Stimulated activated CD4-positive, alpha-beta T cell treated with anti-CD3 and anti-CD28 coated beads, Interleukin-12 subunit alpha, Interleukin-12 subunit beta, amount 100 ng/mL, for 48 hours (primary cell): ENCODE measurements at regions not wholly inside any gene's neighbourhood (a gene's known extent, or its start where the extent isn't known, plus 50 kb on each side); places are given as distances from the start of the nearest gene placed in this dataset.

Experiments used
- DNase-seq, 3 donors: peaks; one replicate each; pipeline ENCODE4 v3.0.0-alpha.2; 2020; ENCODE audit warnings: low read depth in 2 of 3, low spot score in 1 of 3

DNA sequence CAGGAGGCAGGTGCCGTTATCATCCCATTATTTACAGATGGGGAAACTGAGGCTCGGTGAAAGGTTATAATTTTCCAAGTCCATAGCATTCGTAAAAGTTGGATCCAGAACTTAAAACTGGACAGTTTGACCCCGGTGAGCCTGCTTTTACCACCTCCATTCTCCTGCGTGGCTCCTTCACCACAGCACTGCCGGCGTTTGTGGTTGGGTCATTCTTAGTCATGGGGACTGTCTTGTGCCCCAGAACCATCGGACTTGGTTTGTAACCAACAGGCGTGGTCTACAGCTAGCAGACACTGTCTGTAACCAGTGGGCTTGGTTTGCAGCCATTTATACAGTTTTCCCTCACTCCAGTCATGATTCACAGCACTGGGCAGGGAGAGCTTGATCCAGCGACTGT lies 511.3 kb downstream of the NPHP4 start:
- DNase-seq = no peak

DNA sequence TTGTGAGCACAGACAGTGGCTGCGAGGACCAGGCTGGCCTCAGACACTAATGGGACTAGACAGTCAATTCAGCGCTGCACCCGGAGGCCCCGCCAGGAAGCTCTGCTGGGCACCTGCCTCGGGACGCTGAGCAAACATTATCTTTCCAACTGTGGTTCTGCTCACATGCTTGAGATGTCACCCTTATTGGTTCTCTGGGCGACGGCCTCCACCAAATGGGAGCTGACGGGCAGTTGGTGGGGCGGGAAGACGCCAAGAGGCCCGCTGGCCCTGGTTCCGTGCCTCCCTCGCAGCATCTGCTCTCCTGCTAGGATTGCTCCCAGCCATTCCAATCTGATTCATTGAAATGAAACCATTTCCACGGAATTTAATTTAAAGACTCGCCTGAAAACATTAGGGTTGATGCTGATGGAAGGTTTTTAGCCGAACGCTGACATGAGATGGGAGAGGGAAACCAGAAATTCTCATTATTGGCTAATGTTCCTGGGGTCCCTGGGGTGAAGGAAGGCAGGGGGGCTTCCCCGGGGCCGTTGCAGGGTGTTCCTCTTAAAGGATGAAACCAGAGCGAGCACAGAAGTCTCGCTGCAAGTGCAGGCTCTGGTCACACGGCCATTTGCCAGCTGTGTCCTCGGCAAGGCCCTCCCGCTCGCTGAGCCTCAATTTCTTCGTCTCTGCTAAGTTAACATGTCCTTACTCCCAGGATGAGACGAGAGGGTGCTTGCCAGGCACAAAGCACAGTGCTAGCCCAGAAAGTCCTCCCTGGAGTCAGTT lies 512.2 kb downstream of the NPHP4 start:
- no peak for DNase-seq

DNA sequence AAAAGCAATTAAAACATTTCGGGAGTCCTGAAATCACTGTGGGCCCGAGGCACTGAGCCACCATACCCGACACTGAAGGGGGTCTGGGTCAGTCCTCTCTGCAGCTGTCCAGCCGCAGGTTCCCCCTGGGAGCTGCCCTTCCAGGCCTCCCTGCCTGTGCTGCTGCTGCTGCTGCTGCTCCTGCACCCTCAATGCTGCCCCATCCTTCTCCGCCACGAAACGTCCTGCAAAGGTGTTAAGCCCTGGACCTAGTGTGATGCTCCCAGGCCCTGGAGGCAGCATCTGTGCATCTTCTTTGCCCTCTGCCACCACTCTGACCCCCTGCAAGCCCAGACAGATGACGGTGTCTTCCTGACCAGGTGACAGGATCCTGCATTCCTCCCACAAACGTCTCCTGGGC lies 513.3 kb downstream of the NPHP4 start:
- no peak for DNase-seq

DNA sequence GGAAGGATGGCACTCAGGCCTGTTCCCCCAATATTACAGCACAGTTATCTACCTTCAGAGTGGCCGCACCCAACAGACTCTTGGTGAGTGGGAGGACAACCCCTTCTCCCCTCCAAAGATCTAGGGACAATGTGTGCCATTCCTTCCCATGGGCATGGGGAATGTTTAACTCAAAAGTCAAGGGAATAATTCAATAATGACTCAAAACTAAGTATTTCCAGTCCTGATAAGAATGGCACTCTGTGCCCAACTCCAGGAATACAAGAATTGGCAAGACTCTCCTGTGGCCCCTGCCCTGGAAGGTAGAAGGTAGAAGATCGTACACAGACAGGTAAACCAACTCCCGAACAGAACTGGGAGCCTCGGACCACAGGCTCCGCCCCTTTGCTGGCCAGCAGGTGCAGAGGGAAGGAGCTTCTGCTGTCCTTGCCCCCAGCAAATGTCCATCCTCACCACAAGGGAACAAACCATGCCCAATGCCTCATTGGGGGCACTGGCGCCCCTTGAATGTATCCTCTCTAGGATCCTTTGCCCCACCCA lies 514.0 kb downstream of the NPHP4 start:
- no peak for DNase-seq

DNA sequence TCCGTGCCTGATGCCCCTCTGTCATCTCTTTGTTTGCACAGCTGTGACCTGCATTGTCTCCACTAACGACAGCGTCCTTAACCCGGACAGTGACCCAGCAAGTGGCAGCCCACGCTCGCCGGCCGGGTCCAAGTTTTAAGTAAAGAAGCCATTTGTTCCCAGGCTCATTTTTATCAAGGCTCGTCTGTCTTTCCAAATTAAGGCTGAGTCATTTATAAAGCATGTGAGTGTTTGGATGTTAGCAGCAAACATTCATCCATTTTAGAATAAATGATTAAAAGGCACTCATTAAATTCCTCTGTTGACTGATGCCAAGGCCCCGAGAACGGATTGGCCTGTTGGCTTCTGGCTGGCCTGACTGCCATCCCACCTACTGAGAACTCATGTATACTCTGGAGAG lies 514.5 kb downstream of the NPHP4 start:
- DNase-seq = no peak

DNA sequence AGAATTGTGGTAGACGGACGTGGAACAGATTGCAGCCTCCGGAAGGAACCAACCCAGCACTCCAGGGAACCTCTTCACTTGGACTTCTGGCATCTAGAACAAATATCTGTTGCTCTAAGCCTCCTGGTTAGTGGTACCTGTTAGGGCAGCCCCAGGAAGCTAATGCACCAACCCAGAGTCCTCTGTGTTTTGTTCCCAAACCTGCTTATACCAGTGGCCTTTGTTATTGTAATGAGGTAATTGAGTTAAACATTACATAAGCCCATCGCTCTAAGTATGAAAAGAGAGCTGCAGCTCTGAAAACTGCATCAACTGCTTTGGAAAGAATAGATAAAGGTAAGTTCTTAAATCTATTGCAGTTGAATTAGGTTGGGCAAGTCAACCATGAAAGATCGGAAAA lies 516.7 kb downstream of the NPHP4 start:
- DNase-seq = no peak

DNA sequence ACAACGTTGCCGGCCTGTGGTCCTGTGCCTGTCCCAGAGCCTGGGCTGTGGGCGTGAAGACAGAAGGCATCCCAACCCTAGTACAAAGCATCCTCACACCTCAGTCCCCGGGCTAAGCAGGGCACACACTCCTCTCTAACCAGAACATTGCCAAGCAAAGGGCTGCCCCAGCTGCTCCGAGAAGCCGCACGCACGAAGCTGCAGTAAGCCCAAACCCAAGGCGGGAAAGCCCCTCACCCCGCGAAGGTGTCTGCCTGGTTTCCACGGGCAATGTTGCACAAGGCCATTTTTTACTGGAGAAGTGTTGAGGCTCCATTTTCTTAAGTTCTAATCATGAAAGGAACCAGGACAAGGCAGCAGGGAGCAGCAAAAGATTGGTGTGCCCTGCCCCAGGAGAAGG lies 519.0 kb downstream of the NPHP4 start:
- no peak for DNase-seq

DNA sequence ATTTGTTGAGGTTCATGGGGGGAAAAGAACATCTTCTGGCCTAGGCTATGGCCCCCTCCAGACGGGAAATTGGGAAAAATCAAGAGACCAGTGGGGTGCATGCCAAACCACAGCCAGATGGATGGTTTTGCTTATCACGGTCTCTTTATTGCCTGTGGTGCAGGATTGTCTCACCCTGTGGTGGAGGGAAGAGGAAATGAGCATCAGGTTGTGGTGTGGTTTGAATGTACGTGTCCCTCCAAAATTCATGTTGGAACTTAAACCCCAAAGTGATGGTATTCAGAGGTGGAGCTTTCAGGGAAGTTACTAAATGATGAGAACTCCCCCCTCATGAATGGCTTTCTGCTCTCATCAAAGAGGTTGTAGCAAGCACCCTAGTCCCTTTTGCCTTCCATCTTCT lies 525.7 kb downstream of the NPHP4 start:
- no peak for DNase-seq

DNA sequence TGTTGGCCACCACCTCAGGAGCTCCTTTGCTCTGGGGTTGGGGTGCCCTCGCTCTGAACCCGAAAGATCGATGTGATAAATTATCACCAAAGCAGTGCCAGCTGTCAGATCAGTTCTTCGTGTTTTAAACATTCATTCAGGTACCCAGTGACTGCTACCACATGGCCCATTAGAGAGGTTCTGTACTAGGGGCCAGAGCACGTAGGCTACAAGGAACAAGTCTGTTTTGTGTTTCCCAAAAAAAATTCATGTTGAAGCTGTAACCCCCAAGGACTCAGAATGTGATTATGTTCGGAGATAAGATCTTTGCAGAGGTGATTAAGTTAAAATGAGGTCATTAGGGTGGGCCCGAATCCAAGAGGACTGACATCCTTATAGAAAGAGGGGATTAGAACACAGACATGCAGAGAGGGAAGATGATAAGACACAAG lies 526.9 kb downstream of the NPHP4 start:
- DNase-seq = no peak

DNA sequence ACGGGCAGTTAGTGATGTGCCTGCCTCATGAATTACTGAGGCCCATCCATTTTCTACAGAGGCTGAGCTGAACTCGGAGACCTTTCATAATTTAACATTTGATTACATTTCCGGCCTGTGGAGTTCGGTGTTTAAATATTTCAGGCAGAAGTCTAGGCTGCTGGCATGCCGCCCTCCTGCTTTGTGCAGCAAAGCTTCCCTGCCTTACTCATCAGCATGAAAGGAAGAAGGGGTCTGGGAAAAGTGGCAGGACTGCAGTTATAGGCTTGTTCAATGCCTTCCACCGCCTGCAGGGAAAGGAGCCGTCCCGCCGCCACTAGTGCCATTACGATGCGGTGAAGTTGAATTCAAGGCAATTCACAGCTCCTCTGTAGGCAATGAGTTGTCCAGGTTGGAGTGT lies 527.9 kb downstream of the NPHP4 start:
- no peak for DNase-seq

DNA sequence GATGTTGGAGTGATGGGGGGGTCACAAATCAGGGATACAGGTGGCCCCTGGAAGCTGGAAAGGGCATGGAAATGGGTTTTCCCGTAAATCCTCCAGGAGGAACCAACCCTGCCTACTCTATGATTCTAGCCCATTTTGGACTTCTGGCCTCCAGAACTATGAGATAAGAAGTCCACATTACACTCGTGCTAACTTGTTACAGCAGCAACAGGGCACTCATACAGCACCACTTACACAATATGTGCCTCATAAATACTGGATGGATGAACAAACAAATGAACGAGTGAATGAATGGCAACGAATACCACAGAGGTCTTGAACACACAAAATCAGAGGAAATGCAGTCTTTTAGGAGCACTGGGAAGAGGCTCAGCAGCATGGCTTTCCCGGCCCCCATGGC lies 531.3 kb downstream of the NPHP4 start:
- DNase-seq = no peak

DNA sequence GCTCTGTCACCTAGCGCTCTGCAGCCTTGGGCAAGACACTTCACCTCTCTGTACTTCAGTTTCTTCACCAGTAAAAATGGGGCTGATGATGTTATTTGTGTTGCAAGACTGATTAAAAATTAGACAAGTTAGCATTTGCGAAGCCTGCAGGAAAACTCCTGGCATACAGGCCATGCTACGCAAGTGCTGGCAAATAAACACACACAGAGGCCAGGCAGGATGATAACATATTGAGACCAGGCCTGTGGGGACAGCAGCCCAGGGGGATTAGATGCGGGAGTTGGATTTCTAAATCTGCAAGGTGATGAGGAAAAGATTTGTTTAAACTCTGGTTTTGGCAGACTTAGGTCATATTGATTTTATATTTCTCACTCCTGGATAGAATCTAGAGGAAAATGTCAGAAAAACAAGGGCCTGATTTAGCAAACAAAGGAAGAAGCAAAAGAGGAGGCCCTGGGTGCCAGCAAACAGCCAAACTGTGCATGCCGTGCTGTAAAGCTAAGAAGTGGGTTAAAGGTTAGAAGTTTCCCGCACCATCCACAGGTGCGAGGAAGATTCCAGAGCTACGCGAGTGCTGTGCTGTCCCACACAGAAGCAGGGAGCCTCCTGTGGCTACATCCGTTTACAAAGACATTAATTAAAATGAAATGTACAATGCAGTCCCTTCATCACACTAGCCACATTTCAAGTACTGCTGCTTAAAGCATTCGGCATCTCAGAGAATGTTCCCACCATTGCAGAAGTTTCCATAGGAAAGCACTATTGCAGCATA lies 532.2 kb downstream of the NPHP4 start:
- DNase-seq = no peak

DNA sequence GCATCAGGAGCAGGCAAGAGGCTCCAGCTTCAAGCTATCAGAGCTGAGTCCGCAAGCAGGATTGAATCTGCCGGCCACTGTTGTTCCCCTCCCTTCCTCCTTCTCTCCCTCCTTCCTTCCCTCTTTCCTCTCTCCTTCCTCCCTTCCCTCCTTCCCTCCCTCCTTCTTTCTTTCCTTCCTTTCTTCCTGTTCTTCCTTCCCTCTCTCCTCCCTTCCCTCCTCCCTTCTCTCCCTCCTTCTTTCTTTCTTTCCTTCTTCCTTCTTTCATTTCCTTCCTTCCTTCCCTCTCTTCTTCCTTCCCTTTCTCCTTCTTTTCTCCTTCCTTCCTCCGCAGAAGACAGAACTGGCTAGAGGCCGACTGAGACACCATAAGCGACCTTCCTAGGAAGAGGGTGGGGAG lies 534.0 kb downstream of the NPHP4 start:
- DNase-seq = no peak

DNA sequence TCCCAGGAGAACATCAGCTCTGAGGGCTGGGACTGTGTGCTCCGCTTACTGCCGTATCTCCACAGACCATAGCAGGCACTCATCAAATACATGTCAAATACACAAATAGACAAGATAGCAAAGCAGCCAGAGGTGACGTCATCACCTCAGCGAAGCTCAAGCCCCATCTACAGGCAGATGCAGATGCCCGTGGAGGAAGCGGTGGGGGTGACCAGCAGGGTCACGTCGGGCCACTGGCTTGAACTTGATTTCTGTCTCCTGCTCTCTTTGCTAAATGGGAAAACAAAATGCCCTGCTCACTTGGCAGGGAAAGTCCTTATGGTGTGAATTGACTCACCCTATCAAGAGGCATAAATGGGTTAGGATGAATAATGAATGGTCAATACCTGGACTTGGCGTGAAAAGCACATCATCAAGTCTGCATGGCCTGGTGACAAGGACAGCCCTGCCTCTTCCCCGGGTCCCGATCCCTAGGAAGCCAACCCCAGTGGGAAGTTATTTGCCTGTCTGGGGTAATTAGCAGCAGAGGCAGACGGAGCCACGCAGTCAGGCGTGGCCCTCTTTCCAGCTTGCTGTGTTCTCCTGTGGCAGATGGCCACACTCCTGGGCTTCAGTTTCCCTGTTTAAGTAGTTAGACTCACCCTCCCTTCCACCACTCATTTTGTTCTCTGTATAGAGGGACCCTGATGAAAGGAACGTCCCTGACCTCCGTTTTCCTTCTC lies 536.0 kb downstream of the NPHP4 start:
- DNase-seq = no peak

DNA sequence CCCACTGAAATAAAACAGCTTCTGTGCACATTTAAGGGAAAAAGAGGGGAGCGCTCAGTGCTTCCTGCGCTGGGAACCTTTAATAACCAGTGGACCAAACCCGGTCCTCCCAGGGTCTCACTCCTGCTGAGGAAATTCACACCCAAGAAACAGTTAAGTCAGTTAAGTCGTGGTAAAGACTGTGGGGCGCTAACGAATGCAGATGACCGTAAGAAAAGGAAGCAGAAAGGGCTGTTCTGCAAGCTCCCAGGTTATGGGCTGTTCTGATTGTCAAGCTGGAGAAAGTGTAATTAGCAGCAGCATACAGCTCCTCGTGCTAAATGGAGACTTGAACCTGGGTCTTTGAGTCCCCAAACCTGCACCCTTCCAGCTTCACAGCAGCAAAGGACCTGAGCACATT lies 536.6 kb downstream of the NPHP4 start:
- DNase-seq = no peak

DNA sequence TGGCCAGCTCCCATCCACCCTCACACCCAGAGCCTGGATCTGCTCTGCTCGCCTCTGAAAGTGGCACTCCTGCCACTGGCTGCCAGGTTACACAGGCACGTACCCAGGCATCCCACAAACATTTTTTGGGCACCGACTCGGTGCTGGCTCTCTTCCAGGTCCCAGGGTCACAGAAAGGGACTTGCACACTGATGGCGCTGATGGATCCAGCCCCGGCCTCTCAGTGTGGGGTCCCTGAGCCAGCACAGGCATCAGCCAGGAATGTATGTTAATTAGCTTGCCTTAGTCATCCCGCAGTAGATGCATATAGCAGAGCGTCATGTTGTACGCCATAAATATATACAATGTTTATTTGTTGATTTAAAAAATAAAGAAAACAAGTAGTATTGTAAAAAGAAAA lies 537.2 kb downstream of the NPHP4 start:
- no peak for DNase-seq

DNA sequence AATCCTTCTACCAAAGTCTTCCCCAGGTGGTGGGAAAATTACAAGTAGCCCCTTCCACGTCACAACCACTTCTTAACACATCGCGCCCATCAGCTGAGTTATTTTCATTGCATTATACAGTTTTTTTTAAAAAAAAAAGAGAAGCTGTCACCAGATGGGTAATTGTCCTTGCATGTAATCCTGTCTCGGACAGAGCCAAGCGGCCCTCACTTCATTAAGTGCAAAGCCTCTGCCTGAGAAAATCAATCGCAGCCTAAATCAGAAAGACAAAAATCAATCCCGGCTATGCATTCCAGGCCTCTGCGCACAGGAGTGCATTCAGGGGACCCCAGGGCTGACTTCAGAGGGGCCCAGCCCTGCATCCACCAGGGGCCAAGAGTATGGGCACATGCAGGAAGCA lies 538.9 kb downstream of the NPHP4 start:
- DNase-seq = no peak

DNA sequence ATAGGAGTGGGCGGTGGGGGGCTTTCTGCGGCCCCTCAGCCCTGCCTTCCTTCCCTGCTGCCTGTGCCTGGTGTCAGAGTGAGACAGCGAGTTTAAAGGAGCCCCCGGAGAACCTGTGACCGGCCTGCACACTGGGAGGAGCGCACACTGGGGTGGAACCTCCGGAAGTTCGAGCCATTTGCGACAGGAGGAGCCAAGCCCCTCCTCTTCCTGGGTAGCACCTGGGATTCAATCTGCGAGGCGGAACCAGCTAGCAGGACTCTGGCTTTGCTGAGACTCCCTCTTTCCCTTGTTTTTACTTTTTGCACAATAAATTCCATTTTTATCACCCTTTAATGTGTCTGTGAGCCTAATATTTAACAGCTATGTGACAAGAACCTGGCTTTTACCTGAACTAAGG lies 540.6 kb downstream of the NPHP4 start:
- DNase-seq = no peak

DNA sequence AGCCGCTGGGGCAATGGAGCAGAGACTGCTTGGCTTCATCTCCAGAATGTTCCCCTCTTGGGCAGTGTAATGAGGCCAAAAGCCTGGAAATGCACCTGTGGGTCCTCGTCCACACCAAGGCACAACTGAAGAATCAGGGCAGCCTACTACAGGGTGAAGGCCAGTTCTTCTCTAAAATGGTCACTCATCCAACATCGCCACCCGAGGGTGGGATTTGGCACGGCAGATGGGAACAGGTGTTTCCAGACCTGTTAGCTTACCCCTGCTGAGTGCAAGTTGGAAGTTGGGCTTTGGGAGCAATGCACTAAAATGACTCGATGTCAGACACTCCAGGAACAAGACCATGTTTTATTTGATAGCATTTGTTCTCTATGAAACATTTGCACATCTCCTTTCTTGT lies 543.7 kb downstream of the NPHP4 start:
- DNase-seq = peak in 2 of 3 donors; percentile 3 to 11

DNA sequence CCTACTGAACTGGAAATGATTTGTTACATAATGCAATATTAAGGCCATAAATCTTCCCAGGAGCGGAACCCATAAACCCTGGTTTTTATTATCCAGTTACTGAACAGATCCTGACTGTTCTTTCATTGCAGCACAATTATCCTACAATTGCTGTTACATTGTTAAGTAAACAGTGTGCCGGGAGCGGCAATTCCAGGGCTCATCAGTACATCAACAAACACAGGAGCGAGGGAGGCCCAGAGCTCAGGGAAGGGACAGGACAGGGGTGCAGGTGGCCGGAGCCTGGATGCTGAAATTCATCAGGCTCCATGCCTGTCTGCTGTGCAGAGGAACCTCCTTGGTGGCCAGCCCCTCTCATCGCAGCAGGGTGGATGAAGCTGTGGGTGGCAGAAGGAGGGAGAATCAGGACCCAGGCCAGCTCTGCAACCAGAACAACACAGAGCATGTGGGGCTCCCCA lies 544.7 kb downstream of the NPHP4 start:
- DNase-seq = no peak

DNA sequence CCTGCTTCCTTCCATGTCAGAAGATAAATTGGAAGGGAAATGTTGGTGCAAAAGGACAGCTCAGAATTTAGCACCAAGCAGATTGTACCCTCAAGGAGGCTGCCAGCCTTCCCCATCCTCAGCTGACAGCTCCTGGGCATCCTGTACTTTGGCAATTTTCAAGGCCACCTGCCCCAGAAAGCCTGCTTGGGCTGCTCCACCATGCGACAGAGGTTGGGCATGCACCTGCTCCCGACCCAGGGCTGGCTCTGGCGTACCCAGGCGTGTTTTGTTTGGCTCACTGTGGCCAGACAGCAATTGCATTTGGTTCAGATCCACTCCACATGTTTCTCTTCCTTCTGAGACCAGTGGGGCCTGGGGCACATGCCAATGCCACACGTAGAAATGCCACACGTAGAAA lies 547.8 kb downstream of the NPHP4 start:
- DNase-seq = no peak

DNA sequence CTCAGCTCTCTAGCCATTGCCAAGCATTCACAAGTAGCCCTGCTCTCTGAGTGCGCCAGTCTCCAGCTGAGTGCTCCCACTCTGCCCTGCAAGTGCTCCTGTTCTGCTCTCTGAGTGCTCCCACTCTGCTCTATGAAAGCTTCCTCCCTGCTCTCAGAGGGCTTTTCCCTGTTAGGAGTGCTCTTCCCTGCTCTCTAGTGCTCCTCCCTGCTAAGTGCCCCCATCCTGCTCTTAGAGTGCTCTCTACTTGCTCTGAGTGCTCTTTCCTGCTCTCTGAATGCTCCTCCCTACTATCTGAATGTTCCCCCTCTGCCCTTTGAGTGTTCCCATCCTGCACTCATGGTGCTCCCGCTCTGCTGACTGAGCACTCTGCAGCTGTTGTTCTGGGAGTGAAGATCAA lies 555.4 kb downstream of the NPHP4 start:
- no peak for DNase-seq
